GM12874 (cell line): ENCODE measurements at regions not wholly inside any gene's neighbourhood (a gene's known extent, or its start where the extent isn't known, plus 50 kb on each side); places are given as distances from the start of the nearest gene placed in this dataset.

Experiments used
- CTCF ChIP-seq: IDR thresholded peaks from 2 replicates; pipeline ENCODE4 v1.5.1; 2011; ENCODE audit warnings: low read depth, mild to moderate bottlenecking, control low read depth, low read length, moderate library complexity; ENCODE audit not compliant: insufficient read depth

- no peak for TF ChIP-seq CTCF
These were observed 117.5 kb downstream of the ZNF330 start for GRCh38 chr4:141338238-141338637.

GRCh38 chr4:141339391-141339790 lies 118.7 kb downstream of the ZNF330 start:
- no peak for TF ChIP-seq CTCF

- no peak for TF ChIP-seq CTCF
These were observed 119.3 kb downstream of the ZNF330 start for GRCh38 chr4:141339966-141340365.

- TF ChIP-seq CTCF, result no peak
These were observed 119.8 kb downstream of the ZNF330 start for GRCh38 chr4:141340458-141340857.

- TF ChIP-seq CTCF, result no peak
These were observed 125.4 kb downstream of the ZNF330 start for GRCh38 chr4:141346144-141346543.

- no peak for TF ChIP-seq CTCF
These were observed 127.0 kb downstream of the ZNF330 start for GRCh38 chr4:141347684-141348083.

- TF ChIP-seq CTCF, result no peak
These were observed 127.4 kb downstream of the ZNF330 start for GRCh38 chr4:141348125-141348524.

GRCh38 chr4:141348573-141348972 lies 127.9 kb downstream of the ZNF330 start:
- TF ChIP-seq CTCF, result no peak
